ENCODE measurements at regions not wholly inside any gene's neighbourhood (a gene's known extent, or its start where the extent isn't known, plus 50 kb on each side); places are given as distances from the start of the nearest gene placed in this dataset.

- TF ChIP-seq CTCF (conservative IDR thresholded peaks at IDR 0.05) = no peak
- TF ChIP-seq ZFX (IDR thresholded peaks at IDR 0.05) = no peak
Measured at GRCh38 chr3:21274079-21274571, 476.9 kb downstream of the ZNF385D start.

Measured in C4-2B (cell line).